ENCODE measurements at regions not wholly inside any gene's neighbourhood (a gene's known extent, or its start where the extent isn't known, plus 50 kb on each side); places are given as distances from the start of the nearest gene placed in this dataset.

DNA sequence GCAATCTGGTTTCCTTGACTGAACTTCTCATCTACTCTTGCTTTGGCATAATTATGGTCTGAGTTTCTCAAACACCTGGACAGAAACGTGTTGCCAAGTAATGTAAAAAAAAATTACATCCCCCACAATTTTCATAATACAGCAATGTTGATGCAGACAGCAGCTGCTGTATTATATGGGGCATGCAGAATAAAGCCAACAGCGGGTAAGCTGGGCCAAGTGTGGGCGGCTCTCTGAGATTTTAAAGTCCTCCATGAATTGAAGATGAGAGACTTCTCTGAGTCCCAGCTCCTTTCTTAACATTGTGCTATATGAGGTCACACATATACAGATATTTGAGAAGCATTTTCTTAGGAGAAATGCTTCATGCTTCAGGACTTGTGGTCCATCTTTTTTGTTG is 881.2 kb downstream of the GALC start:
- no peak for DNase-seq (ENCODE audit: low read depth, low spot score)

DNA sequence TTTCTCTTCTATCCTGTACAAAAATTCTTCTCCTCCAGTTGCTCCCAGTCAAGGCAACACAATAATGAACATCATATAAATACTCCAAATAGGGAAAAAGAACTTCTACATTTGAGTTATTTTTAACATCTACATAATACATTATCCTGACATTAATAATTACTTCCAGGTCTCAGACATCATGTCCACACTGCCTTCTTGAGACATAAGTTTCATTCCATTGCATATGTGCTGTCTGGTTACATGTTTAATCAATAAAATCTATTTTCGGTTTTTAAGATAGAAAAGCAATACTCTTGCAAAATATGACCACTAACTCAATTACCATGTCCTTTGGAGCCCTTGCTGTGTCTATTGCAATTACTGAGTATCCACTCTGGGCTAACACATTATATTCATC is 881.9 kb downstream of the GALC start:
- no peak for DNase-seq (ENCODE audit: low read depth, low spot score)

DNA sequence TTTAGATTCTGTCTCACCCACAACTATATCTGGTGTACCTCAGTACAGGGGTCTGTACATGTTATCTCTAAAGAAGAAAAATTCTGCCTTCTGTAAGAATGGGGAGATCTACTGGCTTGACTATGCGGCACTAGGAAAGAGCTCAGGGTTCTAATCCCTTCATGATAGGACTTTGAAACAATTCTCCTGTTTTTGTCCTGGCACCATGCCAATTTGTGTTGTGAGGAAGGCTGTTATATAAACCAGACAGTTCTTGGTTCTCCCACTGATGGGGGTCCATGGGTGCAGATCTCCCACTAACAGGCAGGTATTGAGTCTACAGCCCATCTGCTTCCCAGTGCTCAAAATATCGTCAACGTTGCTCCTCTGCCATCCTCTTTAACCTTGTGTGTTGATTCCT is 883.7 kb downstream of the GALC start:
- DNase-seq (ENCODE audit: low read depth, low spot score), result no peak

DNA sequence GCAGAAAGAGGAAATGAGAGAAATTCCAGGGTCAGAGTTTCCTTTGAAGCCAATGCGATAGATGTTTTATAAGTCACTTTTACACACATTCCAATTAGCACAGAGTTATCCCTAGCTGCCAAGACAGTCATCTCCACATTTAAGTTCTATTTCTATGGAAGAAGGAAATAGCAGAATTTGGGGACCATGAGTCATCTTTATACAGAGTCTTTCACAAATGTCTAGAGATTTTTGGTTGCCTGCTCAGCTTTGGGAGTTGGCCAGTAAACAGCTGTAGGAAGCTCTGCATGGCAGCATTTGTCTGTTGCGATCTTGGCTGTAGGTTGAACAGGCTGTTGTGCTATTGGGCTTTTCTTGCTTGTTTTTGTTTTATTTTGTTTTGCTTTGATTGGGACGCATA is 884.3 kb downstream of the GALC start:
- DNase-seq (ENCODE audit: low read depth, low spot score), result peak; percentile 48

DNA sequence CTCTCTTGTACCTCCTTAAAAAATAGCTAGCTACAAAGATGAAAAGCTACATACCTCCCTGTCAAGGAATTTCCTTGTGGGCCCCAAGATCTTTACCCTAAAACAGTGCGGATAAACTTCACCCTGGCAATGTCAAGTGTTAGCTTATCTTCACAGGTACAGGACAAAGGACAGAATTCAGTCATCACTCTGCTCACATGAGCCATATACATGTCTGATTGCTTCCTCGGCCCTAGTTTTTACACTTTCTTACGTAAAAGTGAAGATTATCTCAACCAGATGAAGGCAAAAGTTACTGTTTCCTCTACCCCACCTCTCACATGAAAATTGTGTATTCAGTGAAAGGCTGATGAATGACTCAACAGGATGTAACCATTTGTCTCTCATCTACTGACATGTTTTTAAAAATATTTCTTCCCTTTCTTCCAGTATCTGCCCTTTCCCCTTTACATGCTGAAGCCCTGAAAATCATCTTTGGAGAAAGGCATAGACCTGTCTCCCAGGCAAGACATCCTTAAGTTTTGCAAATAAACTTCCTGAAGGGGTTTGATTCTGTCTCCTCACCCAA is 890.1 kb downstream of the GALC start:
- no peak for DNase-seq (ENCODE audit: low read depth, low spot score)

DNA sequence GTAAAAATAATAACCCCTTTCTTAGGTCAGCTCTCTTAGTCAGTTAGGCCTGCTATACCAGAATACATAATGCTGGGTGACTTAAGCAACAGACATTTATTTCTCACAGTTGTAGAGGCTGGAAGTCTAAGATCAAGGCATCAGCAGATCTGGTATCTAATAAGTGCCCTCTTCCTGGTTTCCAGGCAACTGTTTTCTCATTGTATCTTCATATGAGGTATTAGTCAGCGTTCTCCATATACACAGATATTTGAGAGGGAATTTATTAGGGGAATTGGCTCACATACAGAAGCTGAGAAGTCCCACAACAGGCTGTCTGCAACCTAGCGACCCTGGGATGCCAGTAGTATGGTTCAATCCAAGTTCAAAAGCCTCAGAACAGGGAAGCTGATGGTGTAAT is 896.0 kb downstream of the GALC start:
- no peak for DNase-seq (ENCODE audit: low read depth, low spot score)

DNA sequence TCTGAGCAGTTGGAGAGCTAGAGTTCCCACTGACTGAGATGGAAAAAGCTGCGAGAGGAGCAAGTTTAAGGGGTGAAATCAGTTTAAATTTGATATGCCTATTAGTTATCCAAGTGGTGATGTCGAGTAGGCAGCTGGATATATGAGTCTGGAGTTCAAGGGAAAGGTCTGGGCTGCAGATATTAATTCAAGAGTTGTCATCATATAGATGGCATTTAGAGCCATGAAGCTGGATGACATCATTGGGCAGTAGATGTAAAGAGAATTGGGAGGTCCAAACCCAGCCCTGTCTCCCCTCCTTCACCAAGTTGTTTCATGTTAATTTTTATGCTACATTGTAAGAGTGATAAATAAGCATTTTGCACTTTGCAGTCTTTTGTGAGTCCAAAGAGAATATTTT is 898.1 kb downstream of the GALC start:
- no peak for DNase-seq (ENCODE audit: low read depth, low spot score)

DNA sequence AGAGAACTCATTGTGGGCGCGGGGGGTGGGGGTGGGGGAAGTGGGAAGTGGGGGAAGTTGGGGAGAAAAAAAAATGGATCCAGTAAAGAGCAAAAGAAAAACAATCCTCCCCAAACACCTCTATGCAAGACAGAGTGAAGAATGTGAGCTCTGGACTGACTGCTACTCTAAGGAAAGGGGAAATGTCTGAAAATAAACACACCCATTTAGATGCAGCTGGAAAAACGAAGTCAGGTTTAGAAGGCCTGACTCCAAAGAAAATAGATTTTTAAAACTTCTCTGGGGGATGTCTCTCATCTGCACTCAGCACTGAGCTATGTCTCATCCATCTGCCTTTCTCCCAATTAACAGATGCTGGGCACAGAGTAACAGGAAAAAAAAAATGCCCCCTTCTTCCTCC is 904.4 kb downstream of the GALC start:
- DNase-seq (ENCODE audit: low read depth, low spot score), result no peak

DNA sequence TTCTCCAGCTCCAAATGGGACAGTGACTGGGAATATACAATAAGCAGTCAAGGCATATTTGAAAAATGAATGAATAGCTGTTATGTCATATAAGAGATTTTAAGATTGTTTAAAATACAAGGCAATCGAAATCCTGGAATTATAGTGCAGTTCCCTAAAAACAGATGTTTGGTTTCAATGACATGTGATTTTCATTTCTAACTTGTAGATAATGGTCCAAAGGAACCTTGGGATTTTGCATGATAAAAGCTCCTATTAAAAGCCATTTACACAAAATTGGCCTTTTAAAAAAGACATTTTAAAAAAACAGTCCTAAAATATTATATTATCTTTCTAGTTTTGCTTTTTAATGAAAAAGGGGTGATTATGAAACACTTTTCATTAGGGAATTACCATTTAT is 905.1 kb downstream of the GALC start:
- DNase-seq (ENCODE audit: low read depth, low spot score), result no peak

DNA sequence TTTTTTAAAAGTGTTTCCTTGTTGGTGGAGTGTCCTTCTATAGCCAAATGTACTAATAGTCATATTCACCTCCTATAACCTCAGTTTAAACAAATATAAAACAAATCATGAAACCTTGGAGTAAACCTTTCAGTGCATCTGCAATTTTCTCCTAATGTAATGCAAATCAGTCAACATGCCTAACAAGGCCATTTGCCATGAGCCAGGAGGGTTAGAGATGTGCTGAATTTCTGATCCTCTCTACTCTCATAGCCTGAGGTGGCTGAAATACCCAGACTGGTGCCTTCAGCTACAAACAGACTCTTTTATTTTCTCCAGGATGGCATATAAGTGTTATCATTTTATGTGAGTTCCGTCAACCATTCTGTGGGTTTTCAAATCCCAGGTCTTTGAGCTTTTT is 908.1 kb downstream of the GALC start:
- no peak for DNase-seq (ENCODE audit: low read depth, low spot score)

DNA sequence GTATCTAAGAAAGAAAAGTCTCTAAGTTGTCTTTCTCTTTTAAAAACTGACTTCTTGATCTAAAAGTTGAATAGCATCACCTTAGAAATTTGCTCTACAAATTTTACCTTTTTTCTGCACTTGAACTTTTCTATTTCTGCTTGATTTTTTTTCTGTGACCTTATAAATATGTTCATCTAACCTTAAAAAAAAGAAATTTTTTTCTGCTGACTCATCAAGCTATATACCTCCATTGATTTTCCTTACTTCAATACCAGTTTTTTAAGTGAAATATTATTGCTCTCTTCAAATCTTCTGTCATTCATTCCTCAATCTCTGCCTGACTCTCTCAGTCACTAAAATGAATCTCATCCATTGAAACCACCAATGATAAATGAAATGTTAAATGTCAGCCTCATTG is 910.1 kb downstream of the GALC start:
- no peak for DNase-seq (ENCODE audit: low read depth, low spot score)

DNA sequence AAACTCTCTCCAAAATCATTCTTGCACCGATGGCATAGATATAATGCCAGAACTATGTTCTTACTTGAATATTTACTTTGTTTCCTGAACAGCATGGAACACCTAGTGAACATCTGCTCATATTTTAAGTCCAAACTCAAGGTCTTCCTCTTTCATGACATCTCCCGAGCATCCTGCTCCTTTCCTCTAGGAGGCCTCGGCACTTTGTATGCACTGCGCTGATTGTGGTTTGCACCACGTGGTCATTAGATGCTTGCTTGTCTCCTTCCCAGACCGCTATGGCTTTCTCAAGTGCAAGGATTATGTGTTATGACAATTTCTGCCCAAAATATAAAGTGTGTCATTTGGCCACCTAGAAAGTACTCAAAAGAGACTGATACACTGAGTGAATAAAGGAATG is 912.0 kb downstream of the GALC start:
- DNase-seq (ENCODE audit: low read depth, low spot score), result no peak

DNA sequence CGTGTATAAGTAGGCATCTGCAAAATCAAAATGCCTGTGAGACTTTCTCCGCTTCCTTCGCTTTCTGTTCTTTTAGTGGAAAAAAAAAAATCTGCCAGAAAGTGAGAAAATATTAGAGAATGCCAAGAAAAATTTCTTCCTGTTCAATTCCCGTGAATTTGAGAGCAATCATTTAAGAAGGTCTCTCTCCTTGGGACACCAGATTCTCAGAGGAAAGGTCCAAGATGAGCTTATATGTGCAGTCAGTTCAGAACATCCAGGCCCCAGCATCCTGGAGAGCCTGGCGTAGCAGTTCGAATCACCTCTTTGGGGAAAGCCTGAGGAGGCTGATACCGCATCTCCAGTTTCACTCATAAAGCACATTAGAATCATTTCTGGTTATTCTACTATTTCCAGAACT is 912.8 kb downstream of the GALC start:
- DNase-seq (ENCODE audit: low read depth, low spot score), result no peak

DNA sequence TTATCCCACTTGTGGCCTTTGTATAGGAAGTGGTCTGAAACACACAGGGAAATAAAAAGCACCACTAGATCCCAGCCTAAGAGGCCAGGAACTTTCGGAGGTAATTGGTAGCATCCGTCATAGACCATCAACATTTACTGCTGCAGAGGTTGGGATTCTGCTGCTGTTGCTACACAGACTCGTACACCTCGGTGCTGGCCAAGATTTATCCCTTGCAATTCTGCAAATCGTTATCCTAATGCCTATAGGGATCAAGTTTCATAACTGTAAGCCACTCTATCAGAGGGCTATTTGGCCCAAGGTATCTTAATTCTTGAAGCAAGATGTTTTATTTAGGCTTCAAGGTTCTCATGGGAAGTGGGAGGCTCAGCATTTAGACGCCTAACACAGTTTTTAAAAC is 913.6 kb downstream of the GALC start:
- DNase-seq (ENCODE audit: low read depth, low spot score), result no peak

DNA sequence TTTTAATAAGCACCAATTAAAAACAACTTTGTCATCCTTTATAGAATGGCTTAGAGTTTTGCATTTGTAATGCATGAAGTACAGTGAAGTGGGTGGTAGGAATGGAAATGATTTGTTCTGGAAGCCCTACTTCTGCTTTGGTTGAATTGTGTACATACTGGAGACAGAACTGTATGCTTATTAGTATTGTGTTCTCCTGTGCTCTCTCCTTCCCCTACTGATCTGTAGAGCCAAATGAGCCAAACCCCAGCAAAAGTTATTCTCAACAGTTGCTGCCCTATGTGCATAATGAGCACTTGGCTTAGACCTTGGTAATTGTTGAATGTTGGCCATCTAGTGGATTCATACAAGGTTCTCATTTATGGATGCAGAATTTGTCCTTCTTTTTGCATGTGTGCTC is 916.1 kb downstream of the GALC start:
- no peak for DNase-seq (ENCODE audit: low read depth, low spot score)

DNA sequence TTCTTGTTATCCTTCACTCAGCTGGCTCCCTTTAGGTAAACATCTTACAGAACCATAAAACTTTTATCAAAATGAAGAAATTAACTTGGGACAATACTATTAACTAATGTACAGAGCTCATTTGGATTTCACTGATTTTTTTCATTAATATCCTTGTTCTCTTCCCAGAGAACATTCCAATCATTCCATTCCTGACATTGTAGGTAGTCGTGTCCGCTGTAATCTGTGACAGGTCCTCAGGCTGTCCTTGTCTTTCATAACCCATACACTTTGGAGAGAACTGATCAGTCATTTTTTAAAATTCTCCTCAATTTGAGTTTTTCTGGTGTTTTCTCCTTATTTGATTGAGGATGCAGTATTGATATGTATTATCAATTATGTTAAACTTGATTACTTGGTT is 916.8 kb downstream of the GALC start:
- DNase-seq (ENCODE audit: low read depth, low spot score), result no peak

DNA sequence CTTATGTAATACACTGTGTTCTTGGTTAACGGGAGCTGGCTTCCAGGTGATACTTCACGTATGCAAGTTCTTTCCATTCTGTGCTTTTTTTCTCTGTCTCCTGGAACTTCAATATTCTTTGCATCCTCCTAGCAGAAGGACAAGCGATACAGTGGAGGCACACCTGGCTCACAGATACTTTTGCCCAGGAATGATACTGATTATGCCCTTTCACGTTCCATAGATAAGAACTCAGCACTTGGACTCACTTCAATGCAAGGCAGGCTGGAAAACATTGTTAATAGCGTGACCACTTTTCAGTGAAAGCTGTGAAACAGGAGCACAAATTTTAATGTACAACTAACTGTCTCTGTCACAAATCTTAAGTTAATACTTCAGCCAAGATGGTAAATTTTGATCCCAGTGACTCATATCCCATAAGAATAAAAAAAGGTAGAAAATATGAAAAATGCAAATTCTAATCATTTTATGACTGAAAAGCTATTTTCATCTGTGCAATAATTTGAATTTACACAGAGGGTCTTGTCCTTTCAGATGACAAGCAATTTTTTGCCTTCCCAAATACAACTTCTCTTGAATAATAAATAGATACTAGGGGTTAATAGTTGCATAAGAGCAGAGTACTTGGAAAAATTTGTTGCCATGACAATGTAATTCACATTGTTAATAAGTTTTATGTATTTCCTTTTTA is 919.0 kb downstream of the GALC start:
- DNase-seq (ENCODE audit: low read depth, low spot score), result no peak

DNA sequence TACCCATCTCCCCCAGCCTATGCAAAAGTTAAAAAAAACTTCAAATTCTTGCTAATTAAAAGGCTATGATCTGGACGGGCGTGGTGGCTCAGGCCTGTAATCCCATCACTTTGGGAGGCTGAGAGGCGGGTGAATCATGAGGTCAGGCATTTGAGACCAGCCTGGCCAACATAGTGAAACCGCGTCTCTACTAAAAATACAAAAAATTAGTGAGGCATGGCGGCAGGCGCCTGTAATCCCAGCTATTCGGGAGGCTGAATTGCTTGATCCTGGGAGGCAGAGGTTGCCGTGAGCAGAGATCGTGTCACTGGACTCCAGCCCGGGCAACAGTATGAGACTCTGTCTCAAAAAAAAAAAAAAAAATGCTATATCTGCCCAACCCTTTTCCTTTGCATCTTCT is 925.4 kb downstream of the GALC start:
- no peak for DNase-seq (ENCODE audit: low read depth, low spot score)

DNA sequence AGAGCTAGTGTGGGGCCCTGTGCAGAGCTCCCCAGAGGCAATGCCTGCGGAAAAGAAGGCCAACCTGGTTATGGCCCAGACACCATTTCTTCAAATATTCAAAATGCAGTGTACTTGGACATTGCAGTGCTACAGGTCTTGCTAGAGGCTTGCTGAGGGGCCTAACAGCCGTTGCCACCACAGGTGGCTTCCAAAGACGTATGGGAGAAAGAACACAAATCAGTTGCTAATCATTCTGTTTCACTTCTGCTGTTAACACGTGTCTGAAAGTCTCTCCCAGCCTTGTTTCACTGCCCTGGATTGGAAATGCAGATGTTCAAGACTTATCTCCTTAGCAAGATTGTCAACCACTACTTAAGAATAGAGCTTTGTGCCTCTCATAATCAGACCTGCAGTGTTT is 925.9 kb downstream of the GALC start:
- no peak for DNase-seq (ENCODE audit: low read depth, low spot score)

DNA sequence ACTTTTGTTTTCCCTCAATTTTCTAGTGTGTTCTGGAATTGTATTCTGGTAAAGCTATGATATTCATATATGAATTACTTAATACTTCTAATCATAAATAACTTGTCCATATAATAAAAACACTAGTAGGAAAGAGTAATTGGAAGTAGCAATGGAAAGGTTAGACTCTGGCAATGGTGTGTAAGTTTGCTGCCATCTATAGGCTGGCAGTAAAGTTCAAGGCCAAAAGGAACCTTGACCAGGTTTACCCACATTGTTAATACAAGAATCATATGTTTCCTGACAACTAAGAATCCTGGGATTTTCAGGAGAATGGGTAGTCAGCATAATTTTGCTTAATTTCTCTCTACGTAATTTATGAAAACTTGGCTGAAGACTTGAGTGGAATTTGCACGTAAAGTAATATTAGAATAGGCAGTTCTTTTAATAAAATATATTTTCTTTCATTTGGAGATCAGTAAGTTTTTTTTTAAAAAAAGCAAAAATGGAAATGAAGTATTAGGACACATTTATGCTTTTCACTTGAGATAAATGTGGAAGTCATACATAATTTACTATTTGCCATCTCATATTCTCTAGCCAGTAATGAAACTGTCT is 926.7 kb downstream of the GALC start:
- peak; percentile 2 for DNase-seq (ENCODE audit: low read depth, low spot score)

DNA sequence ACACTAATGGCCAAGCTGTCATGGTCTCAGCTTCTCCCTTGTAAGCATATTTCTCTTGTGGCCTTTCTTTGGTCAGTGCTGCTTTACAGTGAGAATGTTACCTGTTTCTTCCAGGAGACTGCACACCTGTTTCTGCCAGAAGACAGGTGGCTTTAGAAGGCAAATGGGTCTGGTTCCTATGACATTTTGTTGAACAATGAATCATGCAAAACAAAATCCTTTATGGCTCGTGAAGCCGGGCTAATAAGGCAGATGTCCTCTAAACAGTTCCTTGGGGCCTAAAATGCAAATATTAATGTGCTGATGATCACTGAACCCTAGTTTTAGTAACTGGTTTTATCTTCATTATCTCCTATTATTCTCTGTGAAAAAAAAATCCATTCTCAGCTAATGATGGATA is 927.6 kb downstream of the GALC start:
- DNase-seq (ENCODE audit: low read depth, low spot score), result no peak

DNA sequence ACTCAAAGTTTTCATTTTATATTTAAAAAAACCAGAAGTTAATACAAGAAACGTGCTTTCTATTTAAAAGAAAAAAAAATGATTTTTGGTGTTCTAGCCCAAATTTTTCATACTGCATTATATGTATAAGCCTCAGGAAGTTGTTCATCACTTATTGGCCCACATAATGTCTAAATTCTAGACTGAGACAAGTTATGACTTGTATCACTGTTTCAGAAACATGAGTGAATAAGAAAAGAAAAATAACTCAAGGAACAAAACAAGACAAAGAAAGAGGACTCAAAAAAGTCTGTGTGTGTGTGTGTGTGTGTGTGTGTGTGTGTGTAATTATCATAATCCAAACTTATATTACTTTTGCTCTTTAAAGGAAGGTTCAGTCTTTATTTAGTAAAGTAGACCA is 929.8 kb downstream of the GALC start:
- no peak for DNase-seq (ENCODE audit: low read depth, low spot score)

DNA sequence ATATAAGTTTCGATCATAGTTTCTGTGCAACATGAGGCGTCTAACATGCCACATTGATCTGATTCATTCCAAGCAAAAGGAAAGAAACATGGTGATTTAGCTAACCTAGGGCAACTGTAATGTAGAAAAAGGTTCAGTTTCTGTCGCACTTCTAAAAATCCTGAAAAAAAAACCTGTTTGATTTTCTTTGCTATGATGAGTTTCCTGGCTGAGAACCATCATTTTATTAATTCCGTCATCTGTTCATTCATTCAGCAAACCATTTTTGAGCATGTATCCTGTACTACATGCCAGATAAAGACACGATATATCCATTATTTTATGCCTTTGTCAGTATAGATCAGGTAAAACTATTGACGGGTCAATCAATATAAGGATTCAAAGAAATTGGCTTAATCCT is 932.6 kb downstream of the GALC start:
- no peak for DNase-seq (ENCODE audit: low read depth, low spot score)

All from astrocyte of the hippocampus (primary cell).